ENCODE measurements at regions not wholly inside any gene's neighbourhood (a gene's known extent, or its start where the extent isn't known, plus 50 kb on each side); places are given as distances from the start of the nearest gene placed in this dataset.

DNA sequence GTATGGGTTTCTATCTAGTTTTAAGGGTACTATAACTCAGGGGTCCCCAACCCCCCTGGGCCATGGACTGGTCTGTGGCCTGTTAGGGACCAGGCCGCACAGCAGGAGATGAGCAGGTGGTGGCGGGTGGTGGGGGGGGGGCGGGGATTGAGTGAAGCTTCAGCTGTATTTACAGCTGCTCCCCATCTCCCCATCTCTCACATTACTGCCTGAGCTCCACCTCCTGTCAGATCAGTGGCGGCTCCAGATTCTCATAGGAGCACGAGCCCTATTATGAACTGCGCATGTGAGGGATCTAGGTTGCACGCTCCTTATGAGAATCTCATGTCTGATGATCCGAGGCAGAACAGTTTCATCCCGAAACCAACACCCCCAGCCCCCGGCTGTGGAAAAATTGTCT is 95.1 kb upstream of the SLC45A1 start:
- TF ChIP-seq, protein P1, sequence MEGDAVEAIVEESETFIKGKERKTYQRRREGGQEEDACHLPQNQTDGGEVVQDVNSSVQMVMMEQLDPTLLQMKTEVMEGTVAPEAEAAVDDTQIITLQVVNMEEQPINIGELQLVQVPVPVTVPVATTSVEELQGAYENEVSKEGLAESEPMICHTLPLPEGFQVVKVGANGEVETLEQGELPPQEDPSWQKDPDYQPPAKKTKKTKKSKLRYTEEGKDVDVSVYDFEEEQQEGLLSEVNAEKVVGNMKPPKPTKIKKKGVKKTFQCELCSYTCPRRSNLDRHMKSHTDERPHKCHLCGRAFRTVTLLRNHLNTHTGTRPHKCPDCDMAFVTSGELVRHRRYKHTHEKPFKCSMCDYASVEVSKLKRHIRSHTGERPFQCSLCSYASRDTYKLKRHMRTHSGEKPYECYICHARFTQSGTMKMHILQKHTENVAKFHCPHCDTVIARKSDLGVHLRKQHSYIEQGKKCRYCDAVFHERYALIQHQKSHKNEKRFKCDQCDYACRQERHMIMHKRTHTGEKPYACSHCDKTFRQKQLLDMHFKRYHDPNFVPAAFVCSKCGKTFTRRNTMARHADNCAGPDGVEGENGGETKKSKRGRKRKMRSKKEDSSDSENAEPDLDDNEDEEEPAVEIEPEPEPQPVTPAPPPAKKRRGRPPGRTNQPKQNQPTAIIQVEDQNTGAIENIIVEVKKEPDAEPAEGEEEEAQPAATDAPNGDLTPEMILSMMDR (conservative IDR thresholded peaks at IDR 0.05; ENCODE audit: low read depth, low read length) = no peak
- TF ChIP-seq EZH2 (IDR thresholded peaks at IDR 0.05; ENCODE audit: low read length, unreplicated experiment) = no peak
- TF ChIP-seq EZH2phosphoT487 (IDR thresholded peaks at IDR 0.05; ENCODE audit: borderline replicate concordance, low read length) = no peak
